HepG2 (cell line): ENCODE measurements at regions not wholly inside any gene's neighbourhood (a gene's known extent, or its start where the extent isn't known, plus 50 kb on each side); places are given as distances from the start of the nearest gene placed in this dataset.

Experiments used
- BHLHE40 ChIP-seq: IDR thresholded peaks from 2 replicates; pipeline ENCODE4 v1.6.1; 2011; ENCODE audit warnings: low read length, improper control_type of control experiment
- HDAC2 ChIP-seq: sonication (generic); formaldehyde crosslinking; IDR thresholded peaks from 2 replicates; pipeline ENCODE4 v1.4.0; 2020; ENCODE audit warnings: missing genetic modification reagents
- ZNF121 ChIP-seq: sonication (generic); formaldehyde crosslinking; IDR thresholded peaks from 2 replicates; pipeline ENCODE4 v1.5.0; 2020; ENCODE audit warnings: mild to moderate bottlenecking, missing genetic modification reagents
- TF ChIP-seq, protein P1 (sequence below): sonication (generic); formaldehyde crosslinking; IDR thresholded peaks from 2 replicates; pipeline ENCODE4 v1.5.0; 2020; ENCODE audit warnings: mild to moderate bottlenecking, missing genetic modification reagents, moderate library complexity
- TF ChIP-seq, protein P2 (sequence below): sonication (generic); formaldehyde crosslinking; IDR thresholded peaks from 2 replicates; pipeline ENCODE4 v1.4.0; 2020; ENCODE audit warnings: mild to moderate bottlenecking, missing genetic modification reagents

DNA sequence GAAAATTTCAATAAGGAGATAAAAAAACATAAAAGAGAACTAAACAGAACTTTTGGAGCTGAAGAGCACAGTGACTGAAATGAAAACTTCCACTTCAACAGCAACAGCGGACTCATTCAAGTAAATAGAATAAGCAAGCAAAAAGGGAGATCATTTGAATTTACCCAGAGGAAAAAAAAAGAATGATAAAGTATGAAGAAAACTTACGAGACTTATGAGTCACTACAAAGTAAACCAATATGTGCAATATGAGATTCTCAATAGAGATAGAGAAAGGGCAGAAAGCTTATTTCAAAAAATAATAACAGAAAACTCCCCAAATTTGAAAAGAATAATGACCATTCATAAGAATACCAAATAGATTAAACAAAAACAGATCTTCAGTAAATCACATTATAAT lies 1605.7 kb upstream of the CDH6 start:
- TF ChIP-seq ZNF121 (CRISPR knock-in tag) = no peak
- TF ChIP-seq, protein P1, sequence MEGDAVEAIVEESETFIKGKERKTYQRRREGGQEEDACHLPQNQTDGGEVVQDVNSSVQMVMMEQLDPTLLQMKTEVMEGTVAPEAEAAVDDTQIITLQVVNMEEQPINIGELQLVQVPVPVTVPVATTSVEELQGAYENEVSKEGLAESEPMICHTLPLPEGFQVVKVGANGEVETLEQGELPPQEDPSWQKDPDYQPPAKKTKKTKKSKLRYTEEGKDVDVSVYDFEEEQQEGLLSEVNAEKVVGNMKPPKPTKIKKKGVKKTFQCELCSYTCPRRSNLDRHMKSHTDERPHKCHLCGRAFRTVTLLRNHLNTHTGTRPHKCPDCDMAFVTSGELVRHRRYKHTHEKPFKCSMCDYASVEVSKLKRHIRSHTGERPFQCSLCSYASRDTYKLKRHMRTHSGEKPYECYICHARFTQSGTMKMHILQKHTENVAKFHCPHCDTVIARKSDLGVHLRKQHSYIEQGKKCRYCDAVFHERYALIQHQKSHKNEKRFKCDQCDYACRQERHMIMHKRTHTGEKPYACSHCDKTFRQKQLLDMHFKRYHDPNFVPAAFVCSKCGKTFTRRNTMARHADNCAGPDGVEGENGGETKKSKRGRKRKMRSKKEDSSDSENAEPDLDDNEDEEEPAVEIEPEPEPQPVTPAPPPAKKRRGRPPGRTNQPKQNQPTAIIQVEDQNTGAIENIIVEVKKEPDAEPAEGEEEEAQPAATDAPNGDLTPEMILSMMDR (CRISPR knock-in tag) = no peak
- TF ChIP-seq, protein P2, sequence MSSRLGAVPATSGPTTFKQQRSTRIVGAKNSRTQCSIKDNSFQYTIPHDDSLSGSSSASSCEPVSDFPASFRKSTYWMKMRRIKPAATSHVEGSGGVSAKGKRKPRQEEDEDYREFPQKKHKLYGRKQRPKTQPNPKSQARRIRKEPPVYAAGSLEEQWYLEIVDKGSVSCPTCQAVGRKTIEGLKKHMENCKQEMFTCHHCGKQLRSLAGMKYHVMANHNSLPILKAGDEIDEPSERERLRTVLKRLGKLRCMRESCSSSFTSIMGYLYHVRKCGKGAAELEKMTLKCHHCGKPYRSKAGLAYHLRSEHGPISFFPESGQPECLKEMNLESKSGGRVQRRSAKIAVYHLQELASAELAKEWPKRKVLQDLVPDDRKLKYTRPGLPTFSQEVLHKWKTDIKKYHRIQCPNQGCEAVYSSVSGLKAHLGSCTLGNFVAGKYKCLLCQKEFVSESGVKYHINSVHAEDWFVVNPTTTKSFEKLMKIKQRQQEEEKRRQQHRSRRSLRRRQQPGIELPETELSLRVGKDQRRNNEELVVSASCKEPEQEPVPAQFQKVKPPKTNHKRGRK (CRISPR knock-in tag) = no peak
- no peak for TF ChIP-seq HDAC2 (CRISPR knock-in tag)
- TF ChIP-seq BHLHE40 = no peak
